NCI-H69 (cell line): ENCODE measurements at regions not wholly inside any gene's neighbourhood (a gene's known extent, or its start where the extent isn't known, plus 50 kb on each side); places are given as distances from the start of the nearest gene placed in this dataset.
A peak's percentile ranks its signal among the peaks of the same experiment; 100 is the strongest.
"Not testable (repeated sequence)": the region's sequence is repeated elsewhere in the genome, so short reads cannot be mapped to it uniquely, and the experiment has no call there.

Source experiments
- DNase-seq: peaks from one replicate; lab custom pipeline; 2025; lab: John Stamatoyannopoulos, UW

DNA sequence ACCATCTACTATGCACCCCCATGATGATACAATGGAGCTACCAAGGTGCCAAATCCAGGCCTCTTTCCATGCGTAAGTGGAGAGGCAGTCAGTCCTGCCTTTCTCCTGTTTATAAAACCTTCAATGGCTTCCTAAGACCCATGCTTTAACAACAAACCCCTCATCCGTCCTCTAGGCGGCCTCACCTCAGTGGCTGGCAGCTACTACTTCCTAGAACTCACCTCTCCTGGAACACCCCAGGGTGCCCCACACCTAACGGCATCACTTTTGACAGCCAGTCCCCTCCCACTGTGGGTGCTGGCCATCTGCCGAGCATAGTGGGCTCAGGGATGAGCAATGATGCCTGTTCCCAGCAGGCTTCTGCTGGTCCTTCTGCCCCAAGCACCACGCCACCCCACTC lies 80.0 kb upstream of the TAB2 start:
- peak; percentile 24 for DNase-seq

- DNase-seq: no peak
Measured at GRCh38 chr6:149239573-149240209, 77.8 kb upstream of the TAB2 start.

DNA sequence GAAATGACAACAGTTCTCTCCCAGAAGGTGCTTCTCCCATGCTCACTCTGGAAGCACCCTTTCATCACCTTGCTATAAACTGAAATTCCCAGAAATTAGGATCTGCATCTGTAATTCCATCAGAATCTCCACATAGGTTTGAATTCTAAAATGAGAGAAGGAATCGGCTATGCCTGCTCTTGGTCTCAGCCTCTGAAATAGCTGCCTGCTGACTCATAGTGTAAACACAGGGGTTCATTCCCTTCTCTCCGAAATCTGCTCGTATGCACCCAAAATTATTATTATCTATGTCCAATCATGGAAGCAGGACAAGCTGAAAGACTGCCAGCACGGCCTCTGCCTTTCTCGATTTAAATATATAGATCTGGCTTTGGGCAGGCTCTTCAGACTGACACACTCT lies 74.6 kb upstream of the TAB2 start:
- no peak for DNase-seq

DNA sequence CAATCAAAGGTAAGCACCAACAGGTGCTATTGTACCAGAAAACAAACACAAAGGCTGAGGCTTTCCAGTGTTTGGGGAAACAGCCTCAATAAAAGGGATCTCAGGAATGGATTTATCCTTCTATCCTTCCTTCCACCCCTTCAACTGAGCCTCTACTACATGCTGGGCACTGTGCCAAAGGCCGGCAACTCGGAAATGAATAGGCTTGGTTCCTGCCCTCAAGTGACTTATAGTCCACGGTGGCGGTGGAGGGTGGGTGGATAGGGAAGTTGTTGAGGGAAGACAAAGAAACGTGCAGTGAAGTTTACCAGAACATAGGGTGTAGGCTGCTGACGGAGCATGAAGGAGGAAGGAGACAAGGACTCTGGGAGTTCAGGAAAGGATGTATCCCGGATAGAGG lies 73.4 kb upstream of the TAB2 start:
- DNase-seq: no peak

GRCh38 chr6:149246691-149247384 lies 70.7 kb upstream of the TAB2 start:
- no peak for DNase-seq

DNA sequence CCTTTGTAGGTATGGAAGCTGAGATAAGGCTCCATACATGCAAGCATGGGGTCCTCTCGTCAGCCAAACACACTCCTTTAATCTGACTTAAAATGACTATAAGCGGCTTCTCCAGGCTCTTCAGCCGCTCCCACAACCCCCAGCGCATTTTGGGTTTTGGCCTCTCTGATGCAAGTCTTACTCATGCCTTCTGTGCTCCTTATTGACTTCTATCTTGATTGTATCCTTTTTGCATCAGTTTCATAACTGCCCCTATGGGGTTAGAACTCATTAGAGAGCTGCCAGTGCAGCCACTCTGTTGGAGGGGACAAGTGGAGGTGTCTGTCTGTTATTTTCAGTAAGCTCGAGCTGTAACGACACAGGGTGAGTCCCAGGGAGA lies 70.1 kb upstream of the TAB2 start:
- no peak for DNase-seq

- not testable (repeated sequence) for DNase-seq
Measured at GRCh38 chr6:149248263-149248662, 69.2 kb upstream of the TAB2 start.

- DNase-seq: no peak
Measured at GRCh38 chr6:149248693-149249369, 68.7 kb upstream of the TAB2 start.

DNA sequence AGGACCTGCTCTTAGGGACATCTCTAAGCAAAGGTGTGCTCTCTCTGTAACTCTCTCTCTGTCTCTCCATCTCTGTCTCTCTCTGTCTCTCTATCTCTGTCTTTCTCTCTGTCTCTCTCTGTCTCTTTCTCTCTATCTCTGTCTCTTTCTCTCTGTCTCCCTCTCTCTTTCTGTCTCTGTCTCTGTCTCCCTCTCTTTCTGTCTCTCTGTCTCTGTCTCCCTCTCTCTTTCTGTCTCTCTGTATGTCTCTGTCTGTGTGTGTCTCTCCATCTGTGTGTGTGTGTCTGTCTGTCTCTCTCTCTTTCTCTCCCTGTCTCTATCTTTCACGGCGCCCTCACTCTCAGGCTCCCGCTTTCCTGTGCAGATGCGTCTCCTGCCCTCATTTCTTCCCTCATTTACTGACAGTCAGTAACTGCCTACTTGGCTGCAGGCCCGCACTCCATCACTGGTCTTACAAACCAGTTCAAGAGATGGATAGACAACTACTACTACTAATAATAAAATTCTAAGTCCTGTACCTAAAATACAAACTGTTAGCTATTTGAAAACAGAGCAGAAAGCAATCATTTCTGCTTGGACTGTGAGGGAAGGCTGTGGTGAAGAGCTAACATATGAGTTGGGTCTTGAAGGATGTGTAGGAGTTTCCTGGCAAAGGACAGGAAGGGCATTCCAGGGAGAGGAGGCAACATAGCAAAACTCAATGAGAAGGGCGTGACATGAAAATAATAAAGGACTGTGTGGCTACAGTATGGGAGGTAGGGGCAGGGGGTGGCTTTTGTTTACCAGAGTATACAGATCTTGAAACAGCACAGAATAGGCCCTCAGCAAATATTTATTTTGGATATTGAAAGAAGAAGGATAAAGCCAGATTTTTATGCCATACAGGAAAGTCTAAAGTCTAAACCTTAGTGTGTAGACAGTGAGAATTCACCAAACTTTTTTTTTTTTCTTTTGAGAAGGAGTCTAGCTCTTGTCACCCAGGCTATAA lies 67.8 kb upstream of the TAB2 start:
- DNase-seq: no peak

DNA sequence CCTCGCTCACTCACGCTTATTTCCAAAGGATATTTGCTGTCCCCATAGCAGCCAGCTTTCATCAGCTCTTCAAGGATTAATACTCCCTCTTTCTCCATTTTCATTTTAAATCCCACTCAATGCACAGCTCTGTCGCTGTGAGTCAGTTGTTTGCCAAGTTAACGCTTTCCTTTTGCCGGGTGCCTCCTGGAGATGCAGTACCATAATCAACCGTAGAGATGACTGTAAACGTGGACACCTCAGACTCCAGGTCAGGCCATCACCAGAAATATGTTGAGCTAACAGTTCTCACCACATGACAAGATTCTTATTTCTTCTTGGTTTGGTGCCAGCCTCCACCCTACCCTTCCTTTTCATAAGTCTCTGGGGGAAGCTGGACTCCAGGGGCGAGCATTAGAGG lies 66.6 kb upstream of the TAB2 start:
- no peak for DNase-seq

DNA sequence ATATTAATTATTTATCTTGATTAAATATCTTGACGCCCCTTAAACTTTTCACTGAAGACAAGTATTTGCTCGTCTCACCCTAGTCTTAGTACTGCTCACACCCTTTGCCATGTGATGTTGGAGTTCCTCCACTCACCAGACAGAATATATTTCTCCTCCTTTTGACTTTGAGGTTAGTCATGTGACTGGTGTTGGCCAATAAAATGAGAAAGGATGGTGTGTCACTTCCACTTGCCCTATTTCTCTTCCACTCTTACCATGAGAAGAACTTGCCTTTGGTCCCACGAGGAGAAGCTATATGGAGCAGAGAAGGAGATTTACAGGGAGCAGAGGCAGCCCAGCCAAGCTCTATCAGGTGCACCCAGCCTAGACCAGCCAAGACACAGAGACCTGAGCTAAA lies 64.9 kb upstream of the TAB2 start:
- DNase-seq: no peak

DNA sequence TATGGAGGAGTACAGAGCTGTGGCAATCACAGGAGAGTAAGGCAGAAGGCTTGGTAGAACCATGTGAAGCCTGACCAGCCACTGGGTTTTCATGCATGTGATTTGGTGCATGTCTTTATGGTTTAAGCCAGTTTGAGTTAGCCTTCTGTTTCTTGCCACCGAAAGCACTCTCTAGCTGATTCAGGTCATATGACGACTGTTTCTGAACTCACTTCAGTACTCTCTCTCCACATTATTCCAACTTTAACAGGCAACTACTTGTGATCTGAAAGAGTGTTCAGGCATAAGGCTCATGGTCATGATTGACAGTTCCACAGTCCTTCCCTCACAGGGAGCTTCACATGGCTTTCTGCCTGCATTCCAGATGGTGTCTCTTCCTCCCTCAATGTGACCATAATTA lies 63.3 kb upstream of the TAB2 start:
- no peak for DNase-seq

DNA sequence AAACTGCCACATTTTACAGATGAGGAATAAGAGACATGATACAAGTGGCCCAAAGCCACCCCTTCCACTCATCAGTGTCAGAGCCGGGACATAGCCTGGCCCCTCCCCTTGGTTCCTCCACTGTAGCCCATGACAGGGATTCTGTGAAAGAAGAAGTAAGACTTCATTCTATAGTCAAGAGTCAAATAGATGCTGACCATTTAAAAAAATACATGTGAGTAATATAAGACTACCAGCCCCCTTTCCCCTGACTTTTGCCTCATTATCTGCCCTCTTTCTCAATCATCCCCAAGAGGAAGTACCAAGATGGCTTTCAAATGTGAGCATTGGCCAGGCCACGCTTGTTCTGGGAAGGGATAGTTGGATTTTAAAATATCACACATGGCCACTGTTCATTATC lies 57.8 kb upstream of the TAB2 start:
- DNase-seq: no peak

- no peak for DNase-seq
Measured at GRCh38 chr6:149260214-149260874, 57.2 kb upstream of the TAB2 start.

DNA sequence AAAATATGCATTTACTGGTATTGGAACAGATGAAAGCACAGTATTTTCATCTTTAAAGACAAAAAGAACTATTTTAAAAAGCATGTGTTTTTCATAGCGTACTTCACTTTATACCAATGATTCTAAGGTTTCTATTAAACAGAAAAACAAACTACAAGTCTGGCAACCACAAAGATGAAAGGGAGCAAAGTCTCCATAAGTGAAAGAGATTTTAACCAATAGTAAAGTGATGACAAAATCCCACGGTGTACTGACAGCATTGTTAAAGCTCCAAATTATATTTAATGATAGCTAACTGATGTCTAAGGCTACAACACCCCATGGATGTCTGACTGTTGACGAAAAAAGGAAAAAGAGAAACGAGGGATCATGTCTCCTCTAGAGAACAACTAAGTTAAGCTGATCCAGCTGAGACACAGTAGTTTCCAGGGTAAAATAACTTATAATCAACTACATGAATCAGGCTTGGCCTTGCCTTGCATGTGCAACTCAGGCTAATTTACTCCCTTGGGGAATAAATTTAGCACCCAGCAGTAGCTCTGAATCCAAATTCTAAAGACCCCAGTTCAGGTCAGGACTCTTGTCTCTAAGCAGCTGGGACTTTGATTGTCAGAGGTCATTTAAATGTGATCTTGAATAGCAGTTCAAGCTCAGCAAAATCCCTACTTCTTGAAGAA lies 56.0 kb upstream of the TAB2 start:
- no peak for DNase-seq

DNA sequence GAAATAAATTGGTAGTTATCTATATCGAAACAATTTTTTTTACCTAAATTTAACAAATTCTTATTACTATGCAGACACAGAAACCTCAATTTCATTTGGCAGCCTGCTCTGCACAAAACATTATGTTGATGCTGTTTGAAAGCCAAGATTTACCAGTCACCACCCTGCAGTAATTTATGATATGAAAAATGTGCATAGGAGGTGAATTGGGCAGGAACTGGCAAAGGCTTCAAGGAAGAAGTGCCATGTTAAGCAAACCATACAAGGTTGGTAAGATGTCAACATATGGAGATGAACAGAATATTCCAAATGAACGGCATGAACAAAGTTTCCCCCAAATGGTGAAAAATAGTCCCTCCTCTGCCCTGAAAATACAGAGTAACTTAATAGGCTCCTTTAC lies 54.2 kb upstream of the TAB2 start:
- DNase-seq: no peak

GRCh38 chr6:149264629-149265028 lies 52.9 kb upstream of the TAB2 start:
- DNase-seq: peak; percentile 32

- DNase-seq: no peak
Measured at GRCh38 chr6:149265945-149266344, 51.6 kb upstream of the TAB2 start.

DNA sequence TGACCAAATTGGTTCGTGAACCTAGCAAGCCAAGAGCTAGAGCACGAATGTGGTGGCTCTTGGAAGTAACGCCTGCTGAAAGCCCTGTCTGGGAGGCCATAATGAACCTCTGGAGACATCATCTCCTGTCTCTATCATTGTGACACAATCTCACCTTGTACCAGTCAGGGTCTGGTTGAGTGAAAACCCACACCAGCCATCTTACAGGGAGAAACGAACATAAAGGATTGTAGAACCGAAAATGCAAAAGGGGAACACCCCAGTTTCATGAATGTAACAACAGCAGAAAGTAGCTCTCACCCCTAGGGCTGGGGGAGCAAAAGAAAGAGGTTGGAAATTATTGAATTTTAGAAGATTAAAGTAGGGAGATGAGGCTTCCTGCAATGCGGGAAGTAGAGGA lies 50.9 kb upstream of the TAB2 start:
- DNase-seq: no peak

GRCh38 chr6:149267072-149267471 lies 50.4 kb upstream of the TAB2 start:
- DNase-seq: no peak

GRCh38 chr6:149267513-149268043 lies 49.9 kb upstream of the TAB2 start:
- no peak for DNase-seq
